ENCODE measurements at regions not wholly inside any gene's neighbourhood (a gene's known extent, or its start where the extent isn't known, plus 50 kb on each side); places are given as distances from the start of the nearest gene placed in this dataset.

- no peaks in the 10 kb centered on the region for H3K79me2 ChIP-seq (ENCODE audit: control insufficient read depth, insufficient read depth, low read length)
- Mint-ChIP-seq H3K9me3 (ENCODE audit: insufficient read depth) (peaks cover 4% of the 10 kb centered on the region), H3K4me3 (no peak overlapping the region), H3K27ac (no peak overlapping the region), H3K4me1 (no peaks in the 10 kb centered on the region), H3K27me3 (no peaks in the 10 kb centered on the region)
- ChIA-PET POLR2A (no interaction called here), CTCF (no interaction called here)
- H3K4me3 ChIP-seq (ENCODE audit: control extremely low read depth in 1 of 5, extremely low read depth in 1 of 5, insufficient read depth in 1 of 5, low read depth in 2 of 5, low read length in 4 of 5), result no peak overlapping the region
- intact Hi-C loops (cut with micrococcal nuclease), result no loop called here
- TF ChIP-seq CTCF (IDR thresholded peaks at IDR 0.05) (no peak), EZH2 (IDR thresholded peaks at IDR 0.05; ENCODE audit: borderline replicate concordance, insufficient read depth, low read depth, low read length, poor library complexity, severe bottlenecking) (no peak)
- no peaks in the 10 kb centered on the region for H3K27me3 ChIP-seq (replicated peaks in 1 of 4; ENCODE audit: control extremely low read depth in 1 of 4, control insufficient read depth in 3 of 4, insufficient read depth in 4 of 4, low read length in 3 of 4)
- no peaks in the 10 kb centered on the region for H3K36me3 ChIP-seq (replicated peaks in 1 of 2; ENCODE audit: control extremely low read depth in 1 of 2, control insufficient read depth in 1 of 2, extremely low read depth in 1 of 2, insufficient read depth in 2 of 2, low read length in 1 of 2)
- WGBS (ENCODE audit: insufficient coverage), result 92% methylated on average over 2 of the region's 5 CpGs
- H3K4me1 ChIP-seq (ENCODE audit: control insufficient read depth in 2 of 2, insufficient read depth in 2 of 2, low read length in 2 of 2), result no peaks in the 10 kb centered on the region
- peaks cover 0 to 7% (median 0%) of the 10 kb centered on the region in 3 donors for H3K9me3 ChIP-seq (ENCODE audit: control extremely low read depth in 1 of 3, control insufficient read depth in 2 of 3, insufficient read depth in 1 of 3, low read length in 2 of 3)
- ATAC-seq (ENCODE audit: low read depth) (no peak), DNase-seq (no peak)
- H3K27ac ChIP-seq (ENCODE audit: low read length in 2 of 2), result no peak overlapping the region
- no peak overlapping the region for H2AFZ ChIP-seq (ENCODE audit: insufficient read depth, low read depth, low read length, poor library complexity, severe bottlenecking)
- H4K20me1 ChIP-seq (ENCODE audit: control insufficient read depth, insufficient read depth, low read length, poor library complexity, severe bottlenecking), result no peaks in the 10 kb centered on the region
- no peak overlapping the region for H3K4me2 ChIP-seq (replicated peaks; ENCODE audit: low read depth, low read length, poor library complexity, severe bottlenecking)
- H3K9ac ChIP-seq (ENCODE audit: low read length), result no peak overlapping the region
Measured at GRCh38 chr12:19998961-19999804, 369.2 kb upstream of the PDE3A start.

GRCh38 chr12:19999805-20000138, 368.6 kb upstream of the PDE3A start:
- intact Hi-C loops (cut with micrococcal nuclease), result no loop called here
- ChIA-PET POLR2A (no interaction called here), CTCF (no interaction called here)
- no peaks in the 10 kb centered on the region for H3K4me1 ChIP-seq (ENCODE audit: control insufficient read depth in 2 of 2, insufficient read depth in 2 of 2, low read length in 2 of 2)
- TF ChIP-seq CTCF (IDR thresholded peaks at IDR 0.05), result no peak
- TF ChIP-seq EZH2 (IDR thresholded peaks at IDR 0.05; ENCODE audit: borderline replicate concordance, insufficient read depth, low read depth, low read length, poor library complexity, severe bottlenecking), result no peak
- H3K79me2 ChIP-seq (ENCODE audit: control insufficient read depth, insufficient read depth, low read length), result no peaks in the 10 kb centered on the region
- peaks cover 4% of the 10 kb centered on the region for H3K9me3 Mint-ChIP-seq (ENCODE audit: insufficient read depth)
- no peaks in the 10 kb centered on the region for H3K27me3 ChIP-seq (replicated peaks in 1 of 4; ENCODE audit: control extremely low read depth in 1 of 4, control insufficient read depth in 3 of 4, insufficient read depth in 4 of 4, low read length in 3 of 4)
- H2AFZ ChIP-seq (ENCODE audit: insufficient read depth, low read depth, low read length, poor library complexity, severe bottlenecking), result no peak overlapping the region
- no CpG with 5 or more reads among the region's 1 CpG for WGBS (ENCODE audit: insufficient coverage)
- H3K4me2 ChIP-seq (replicated peaks; ENCODE audit: low read depth, low read length, poor library complexity, severe bottlenecking), result no peak overlapping the region
- H4K20me1 ChIP-seq (ENCODE audit: control insufficient read depth, insufficient read depth, low read length, poor library complexity, severe bottlenecking), result no peaks in the 10 kb centered on the region
- no peaks in the 10 kb centered on the region for H3K36me3 ChIP-seq (replicated peaks in 1 of 2; ENCODE audit: control extremely low read depth in 1 of 2, control insufficient read depth in 1 of 2, extremely low read depth in 1 of 2, insufficient read depth in 2 of 2, low read length in 1 of 2)
- ATAC-seq (ENCODE audit: low read depth), result no peak
- no peak overlapping the region for H3K4me3 ChIP-seq (ENCODE audit: control extremely low read depth in 1 of 5, extremely low read depth in 1 of 5, insufficient read depth in 1 of 5, low read depth in 2 of 5, low read length in 4 of 5)
- no peak overlapping the region for H3K27ac ChIP-seq (ENCODE audit: low read length in 2 of 2)
- no peaks in the 10 kb centered on the region for H3K4me1 Mint-ChIP-seq
- no peak overlapping the region for H3K9ac ChIP-seq (ENCODE audit: low read length)
- H3K4me3 Mint-ChIP-seq, result no peak overlapping the region
- H3K9me3 ChIP-seq (ENCODE audit: control extremely low read depth in 1 of 3, control insufficient read depth in 2 of 3, insufficient read depth in 1 of 3, low read length in 2 of 3), result peaks cover 0 to 7% (median 0%) of the 10 kb centered on the region in 3 donors
- no peaks in the 10 kb centered on the region for H3K27me3 Mint-ChIP-seq
- H3K27ac Mint-ChIP-seq, result no peak overlapping the region
- no peak for DNase-seq

All from B cell (primary cell).